Endodermal cell (in vitro differentiated cells): ENCODE measurements at regions not wholly inside any gene's neighbourhood (a gene's known extent, or its start where the extent isn't known, plus 50 kb on each side); places are given as distances from the start of the nearest gene placed in this dataset.

Source experiments
- DNase-seq: peaks from one replicate; pipeline ENCODE4 v3.0.0-alpha.2; 2017
- H3K27ac ChIP-seq: 2 replicates; pipeline ENCODE4 v1.5.1; 2013; ENCODE audit warnings: mild to moderate bottlenecking, low read depth, low read length, moderate library complexity
- H3K27me3 ChIP-seq: 2 replicates; pipeline ENCODE4 v1.6.1; 2013; ENCODE audit warnings: mild to moderate bottlenecking, low read length, moderate library complexity; ENCODE audit not compliant: insufficient read depth, control insufficient read depth, poor library complexity, severe bottlenecking
- H3K36me3 ChIP-seq: 2 replicates; pipeline ENCODE4 v1.7.0; 2013; ENCODE audit warnings: mild to moderate bottlenecking, low read length, moderate library complexity; ENCODE audit not compliant: control insufficient read depth, insufficient read depth
- H3K4me1 ChIP-seq: one replicate; pipeline ENCODE4 v1.7.0; 2013; ENCODE audit warnings: low read length; ENCODE audit not compliant: control insufficient read depth, insufficient read depth
- H3K4me3 ChIP-seq: 2 replicates; pipeline ENCODE4 v1.5.1; 2013; ENCODE audit warnings: mild to moderate bottlenecking, low read length, moderate library complexity
- H3K9ac ChIP-seq: 2 replicates; pipeline ENCODE4 v1.6.1; 2013; ENCODE audit warnings: mild to moderate bottlenecking, low read length, moderate library complexity; ENCODE audit not compliant: poor library complexity, severe bottlenecking; ENCODE audit errors: extremely low read depth
- H3K9me3 ChIP-seq: 2 replicates; pipeline ENCODE4 v1.6.1; 2013; ENCODE audit warnings: mild to moderate bottlenecking, low read length, moderate library complexity; ENCODE audit not compliant: control insufficient read depth
- H3K27ac Mint-ChIP-seq: 2 replicates; pipeline ENCODE4 v1.8.0; 2020; ENCODE audit warnings: mixed read lengths
- H3K27me3 Mint-ChIP-seq: 2 replicates; pipeline ENCODE4 v1.8.0; 2021; ENCODE audit warnings: mild to moderate bottlenecking, mixed read lengths; ENCODE audit not compliant: insufficient read depth
- H3K36me3 Mint-ChIP-seq: 2 replicates; pipeline ENCODE4 v1.8.0; 2020; ENCODE audit warnings: low read depth, mixed read lengths
- H3K4me1 Mint-ChIP-seq: 2 replicates; pipeline ENCODE4 v1.8.0; 2020; ENCODE audit warnings: mixed read lengths
- H3K4me3 Mint-ChIP-seq: 2 replicates; pipeline ENCODE4 v1.8.0; 2020; ENCODE audit warnings: mild to moderate bottlenecking, moderate library complexity, mixed read lengths
- H3K9me3 Mint-ChIP-seq: 2 replicates; pipeline ENCODE4 v1.8.0; 2020; ENCODE audit warnings: mild to moderate bottlenecking, mixed read lengths
- CTCF ChIP-seq: fragments of 200-600 bp; sonication (generic); conservative IDR thresholded peaks from 2 replicates; pipeline ENCODE4 v1.5.0; 2021; ENCODE audit warnings: antibody characterized with exemption, mild to moderate bottlenecking
- WGBS, 2 experiments: methylation state at CpG; one replicate each; pipeline versions ENCODE4 v1.1.5 to v1.1.7; 2013; ENCODE audit warnings: missing lambda C conversion rate in 2 of 2, mixed read lengths in 1 of 2; ENCODE audit not compliant: insufficient coverage in 1 of 2, insufficient read length in 1 of 2; 5-methylcytosine and 5-hydroxymethylcytosine counted together

GRCh38 chr18:42165922-42166513 is 211.0 kb downstream of the PIK3C3 start:
- Histone ChIP-seq H3K4me1 (no peaks in the 10 kb centered on the region), H3K27ac (no peak overlapping the region), H3K27me3 (no peaks in the 10 kb centered on the region), H3K9ac (no peak overlapping the region), H3K4me3 (no peak overlapping the region), H3K36me3 (no peaks in the 10 kb centered on the region), H3K9me3 (no peaks in the 10 kb centered on the region)
- no peaks in the 10 kb centered on the region for H3K36me3 Mint-ChIP-seq
- no peak overlapping the region for H3K27ac Mint-ChIP-seq
- no peak for DNase-seq
- TF ChIP-seq CTCF = no peak
- H3K9me3 Mint-ChIP-seq = no peaks in the 10 kb centered on the region
- H3K27me3 Mint-ChIP-seq = no peaks in the 10 kb centered on the region
- no peaks in the 10 kb centered on the region for H3K4me1 Mint-ChIP-seq
- 86% methylated on average over 1 of the region's 1 CpG; no CpG with 5 or more reads in 1 of the 2 experiments for WGBS, 2 experiments
- H3K4me3 Mint-ChIP-seq = no peak overlapping the region

- Mint-ChIP-seq H3K27me3 (no peaks in the 10 kb centered on the region), H3K36me3 (no peaks in the 10 kb centered on the region), H3K4me1 (no peaks in the 10 kb centered on the region), H3K4me3 (no peak overlapping the region), H3K27ac (no peak overlapping the region), H3K9me3 (no peaks in the 10 kb centered on the region)
- no peak overlapping the region for H3K4me3 ChIP-seq
- no peak overlapping the region for H3K9ac ChIP-seq
- no peaks in the 10 kb centered on the region for H3K27me3 ChIP-seq
- no peak overlapping the region for H3K27ac ChIP-seq
- no peaks in the 10 kb centered on the region for H3K36me3 ChIP-seq
- no peak for DNase-seq
- TF ChIP-seq CTCF = no peak
- 97 to 100% methylated on average over 2 of the region's 2 CpGs for WGBS, 2 experiments
- H3K4me1 ChIP-seq = no peaks in the 10 kb centered on the region
- H3K9me3 ChIP-seq = no peaks in the 10 kb centered on the region
These were observed 213.5 kb downstream of the PIK3C3 start for GRCh38 chr18:42168487-42168886.

GRCh38 chr18:42168907-42169306 is 213.9 kb downstream of the PIK3C3 start:
- no peaks in the 10 kb centered on the region for H3K4me1 ChIP-seq
- no peaks in the 10 kb centered on the region for H3K36me3 Mint-ChIP-seq
- no peaks in the 10 kb centered on the region for H3K36me3 ChIP-seq
- no peaks in the 10 kb centered on the region for H3K4me1 Mint-ChIP-seq
- H3K4me3 Mint-ChIP-seq = no peak overlapping the region
- no peak for TF ChIP-seq CTCF
- H3K9ac ChIP-seq = no peak overlapping the region
- H3K4me3 ChIP-seq = no peak overlapping the region
- no peaks in the 10 kb centered on the region for H3K9me3 ChIP-seq
- H3K9me3 Mint-ChIP-seq = no peaks in the 10 kb centered on the region
- DNase-seq = no peak
- no peak overlapping the region for H3K27ac Mint-ChIP-seq
- 85 to 86% methylated on average over 2 to 3 of the region's 3 CpGs for WGBS, 2 experiments
- H3K27me3 Mint-ChIP-seq = no peaks in the 10 kb centered on the region
- H3K27me3 ChIP-seq = no peaks in the 10 kb centered on the region
- no peak overlapping the region for H3K27ac ChIP-seq
